ENCODE measurements at regions not wholly inside any gene's neighbourhood (a gene's known extent, or its start where the extent isn't known, plus 50 kb on each side); places are given as distances from the start of the nearest gene placed in this dataset.
"Not testable (repeated sequence)": the region's sequence is repeated elsewhere in the genome, so short reads cannot be mapped to it uniquely, and the experiment has no call there.

DNA sequence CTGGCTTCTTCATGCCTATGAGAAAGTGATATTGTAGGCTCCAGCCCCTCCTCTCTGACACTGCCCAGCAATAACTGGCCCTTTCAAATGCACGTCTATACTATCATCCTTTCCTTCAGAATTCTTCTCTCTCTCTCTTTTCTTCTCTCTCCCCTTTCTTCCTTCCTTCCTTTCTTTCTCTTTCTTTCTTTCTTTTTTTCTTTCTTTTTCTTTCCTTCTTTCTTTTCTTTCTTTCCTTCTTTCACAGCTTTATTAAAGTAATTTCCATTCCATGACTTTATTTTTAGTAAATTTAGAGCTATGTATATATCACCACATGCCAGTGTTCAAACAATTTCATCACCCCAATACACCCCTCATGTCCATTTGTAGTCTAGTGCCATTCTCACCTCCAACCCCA lies 302.1 kb downstream of the RPAP3 start:
- POLR2A ChIA-PET = no interaction called here
- no peaks in the 10 kb centered on the region for H3K36me3 ChIP-seq (ENCODE audit: control insufficient read depth in 2 of 2, insufficient read depth in 1 of 2, low read length in 2 of 2)
- H3K27ac ChIP-seq (ENCODE audit: extremely low read depth, low read depth, low read length) = no peak overlapping the region
- no peak overlapping the region for H3K4me3 ChIP-seq (ENCODE audit: low read depth, low read length)
- H3K9me3 ChIP-seq (ENCODE audit: control insufficient read depth, insufficient read depth, low read depth, low read length) = no peaks in the 10 kb centered on the region
- TF ChIP-seq ZNF404 (tag by site-specific recombination; IDR thresholded peaks at IDR 0.05) (no peak), ZNF366 (tag by site-specific recombination; conservative IDR thresholded peaks at IDR 0.05) (peak; percentile 51; the same call in 1 of the 2 replicates), ZNF433 (tag by site-specific recombination; IDR thresholded peaks at IDR 0.05; ENCODE audit: low read depth) (no peak), ZNF548 (tag by site-specific recombination; IDR thresholded peaks at IDR 0.05) (no peak), ZBTB17 (tag by site-specific recombination; IDR thresholded peaks at IDR 0.05) (no peak), ZNF514 (tag by site-specific recombination; IDR thresholded peaks at IDR 0.05) (no peak), ZNF140 (tag by site-specific recombination; IDR thresholded peaks at IDR 0.05) (no peak), ZNF112 (tag by site-specific recombination; IDR thresholded peaks at IDR 0.05) (no peak)
- no peaks in the 10 kb centered on the region for H3K4me1 ChIP-seq (ENCODE audit: control insufficient read depth, insufficient read depth, low read length)
- CTCF ChIA-PET = interaction anchor here (0.7 to 1.6 kb wide), 3 partner anchors 143 to 334 kb away, joined by 3 to 6 read pairs (median 4); no protein-coding TSS in a partner anchor

DNA sequence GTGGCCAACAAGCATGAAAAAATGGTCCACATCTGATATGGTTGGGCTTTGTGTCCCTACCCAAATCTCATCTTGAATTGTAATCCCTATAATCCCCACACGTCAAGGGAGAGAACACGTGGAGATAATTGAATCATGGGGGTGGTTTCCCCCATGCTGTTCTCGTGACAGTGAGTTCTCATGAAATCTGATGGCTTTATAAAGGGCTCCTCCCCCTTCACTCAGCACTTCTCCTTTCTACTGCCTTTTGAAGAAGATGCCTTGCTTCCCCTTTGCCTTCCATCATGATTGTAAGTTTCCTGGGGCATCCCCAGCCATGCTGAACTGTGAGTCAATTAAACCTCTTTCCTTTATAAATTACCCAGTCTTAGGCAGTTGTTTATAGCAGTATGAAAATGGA lies 304.6 kb downstream of the RPAP3 start:
- H3K4me1 ChIP-seq (ENCODE audit: control insufficient read depth, insufficient read depth, low read length); H3K4me3 ChIP-seq (ENCODE audit: low read depth, low read length); POLR2A ChIA-PET; H3K27ac ChIP-seq (ENCODE audit: extremely low read depth, low read depth, low read length); H3K9me3 ChIP-seq (ENCODE audit: control insufficient read depth, insufficient read depth, low read depth, low read length); H3K36me3 ChIP-seq (ENCODE audit: control insufficient read depth in 2 of 2, insufficient read depth in 1 of 2, low read length in 2 of 2): not testable (repeated sequence)
- CTCF ChIA-PET = interaction anchor here (0.6 kb wide), 1 partner anchor 55 kb away, joined by 3 read pairs; no protein-coding TSS in a partner anchor
- TF ChIP-seq, protein P1, sequence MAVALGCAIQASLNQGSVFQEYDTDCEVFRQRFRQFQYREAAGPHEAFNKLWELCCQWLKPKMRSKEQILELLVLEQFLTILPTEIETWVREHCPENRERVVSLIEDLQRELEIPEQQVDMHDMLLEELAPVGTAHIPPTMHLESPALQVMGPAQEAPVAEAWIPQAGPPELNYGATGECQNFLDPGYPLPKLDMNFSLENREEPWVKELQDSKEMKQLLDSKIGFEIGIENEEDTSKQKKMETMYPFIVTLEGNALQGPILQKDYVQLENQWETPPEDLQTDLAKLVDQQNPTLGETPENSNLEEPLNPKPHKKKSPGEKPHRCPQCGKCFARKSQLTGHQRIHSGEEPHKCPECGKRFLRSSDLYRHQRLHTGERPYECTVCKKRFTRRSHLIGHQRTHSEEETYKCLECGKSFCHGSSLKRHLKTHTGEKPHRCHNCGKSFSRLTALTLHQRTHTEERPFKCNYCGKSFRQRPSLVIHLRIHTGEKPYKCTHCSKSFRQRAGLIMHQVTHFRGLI (tag by site-specific recombination; IDR thresholded peaks at IDR 0.05) = 0 out of 2 replicates have a peak, but pooled peaks have one; percentile 27

DNA sequence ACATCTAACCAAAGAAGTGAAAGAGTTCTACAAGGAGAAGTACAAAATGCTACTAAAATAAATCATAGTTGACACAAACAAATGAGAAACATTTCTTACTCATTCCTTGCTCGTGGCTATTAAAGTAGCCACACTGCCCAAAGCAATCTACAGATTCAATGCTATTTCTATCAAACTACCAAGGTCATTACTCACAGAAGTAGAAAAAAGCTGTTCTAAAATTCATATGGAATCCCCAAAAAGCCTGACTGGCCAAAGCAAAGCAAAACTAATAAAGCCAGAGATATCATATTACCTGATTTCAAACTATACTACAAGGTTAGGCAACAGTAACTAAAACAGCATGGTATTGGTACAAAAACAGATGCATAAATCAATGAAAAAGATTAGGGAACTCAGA lies 305.6 kb downstream of the RPAP3 start:
- TF ChIP-seq ZNF555 (tag by site-specific recombination; conservative IDR thresholded peaks at IDR 0.05) (no peak), SP7 (tag by site-specific recombination; IDR thresholded peaks at IDR 0.05) (no peak), ZNF530 (tag by site-specific recombination; IDR thresholded peaks at IDR 0.05; ENCODE audit: low read depth) (no peak), ZFHX2 (tag by site-specific recombination; conservative IDR thresholded peaks at IDR 0.05) (no peak), GLI4 (tag by site-specific recombination; IDR thresholded peaks at IDR 0.05) (no peak), ZFP69B (tag by site-specific recombination; IDR thresholded peaks at IDR 0.05) (no peak), ZNF335 (tag by site-specific recombination; conservative IDR thresholded peaks at IDR 0.05) (no peak), SALL2 (tag by site-specific recombination; IDR thresholded peaks at IDR 0.05; ENCODE audit: borderline replicate concordance) (no peak), ZNF560 (tag by site-specific recombination; IDR thresholded peaks at IDR 0.05; ENCODE audit: borderline replicate concordance) (no peak), GFI1B (tag by site-specific recombination; IDR thresholded peaks at IDR 0.05) (no peak)
- TF ChIP-seq, protein P2, sequence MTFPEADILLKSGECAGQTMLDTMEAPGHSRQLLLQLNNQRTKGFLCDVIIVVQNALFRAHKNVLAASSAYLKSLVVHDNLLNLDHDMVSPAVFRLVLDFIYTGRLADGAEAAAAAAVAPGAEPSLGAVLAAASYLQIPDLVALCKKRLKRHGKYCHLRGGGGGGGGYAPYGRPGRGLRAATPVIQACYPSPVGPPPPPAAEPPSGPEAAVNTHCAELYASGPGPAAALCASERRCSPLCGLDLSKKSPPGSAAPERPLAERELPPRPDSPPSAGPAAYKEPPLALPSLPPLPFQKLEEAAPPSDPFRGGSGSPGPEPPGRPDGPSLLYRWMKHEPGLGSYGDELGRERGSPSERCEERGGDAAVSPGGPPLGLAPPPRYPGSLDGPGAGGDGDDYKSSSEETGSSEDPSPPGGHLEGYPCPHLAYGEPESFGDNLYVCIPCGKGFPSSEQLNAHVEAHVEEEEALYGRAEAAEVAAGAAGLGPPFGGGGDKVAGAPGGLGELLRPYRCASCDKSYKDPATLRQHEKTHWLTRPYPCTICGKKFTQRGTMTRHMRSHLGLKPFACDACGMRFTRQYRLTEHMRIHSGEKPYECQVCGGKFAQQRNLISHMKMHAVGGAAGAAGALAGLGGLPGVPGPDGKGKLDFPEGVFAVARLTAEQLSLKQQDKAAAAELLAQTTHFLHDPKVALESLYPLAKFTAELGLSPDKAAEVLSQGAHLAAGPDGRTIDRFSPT (tag by site-specific recombination; IDR thresholded peaks at IDR 0.05) = no peak
- TF ChIP-seq, protein P3, sequence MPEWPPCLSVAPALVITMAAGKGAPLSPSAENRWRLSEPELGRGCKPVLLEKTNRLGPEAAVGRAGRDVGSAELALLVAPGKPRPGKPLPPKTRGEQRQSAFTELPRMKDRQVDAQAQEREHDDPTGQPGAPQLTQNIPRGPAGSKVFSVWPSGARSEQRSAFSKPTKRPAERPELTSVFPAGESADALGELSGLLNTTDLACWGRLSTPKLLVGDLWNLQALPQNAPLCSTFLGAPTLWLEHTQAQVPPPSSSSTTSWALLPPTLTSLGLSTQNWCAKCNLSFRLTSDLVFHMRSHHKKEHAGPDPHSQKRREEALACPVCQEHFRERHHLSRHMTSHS (tag by site-specific recombination; IDR thresholded peaks at IDR 0.05) = no peak
- TF ChIP-seq, protein P4, sequence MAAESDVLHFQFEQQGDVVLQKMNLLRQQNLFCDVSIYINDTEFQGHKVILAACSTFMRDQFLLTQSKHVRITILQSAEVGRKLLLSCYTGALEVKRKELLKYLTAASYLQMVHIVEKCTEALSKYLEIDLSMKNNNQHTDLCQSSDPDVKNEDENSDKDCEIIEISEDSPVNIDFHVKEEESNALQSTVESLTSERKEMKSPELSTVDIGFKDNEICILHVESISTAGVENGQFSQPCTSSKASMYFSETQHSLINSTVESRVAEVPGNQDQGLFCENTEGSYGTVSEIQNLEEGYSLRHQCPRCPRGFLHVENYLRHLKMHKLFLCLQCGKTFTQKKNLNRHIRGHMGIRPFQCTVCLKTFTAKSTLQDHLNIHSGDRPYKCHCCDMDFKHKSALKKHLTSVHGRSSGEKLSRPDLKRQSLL (tag by site-specific recombination; IDR thresholded peaks at IDR 0.05) = no peak
- ChIA-PET POLR2A (no interaction called here), CTCF (interaction anchor here (0.6 to 1.0 kb wide), 3 partner anchors 9 to 368 kb away, joined by 3 to 4 read pairs (median 3); no protein-coding TSS in a partner anchor)
- Histone ChIP-seq H3K36me3 (ENCODE audit: control insufficient read depth in 2 of 2, insufficient read depth in 1 of 2, low read length in 2 of 2) (no peaks in the 10 kb centered on the region), H3K27ac (ENCODE audit: extremely low read depth, low read depth, low read length) (no peak overlapping the region), H3K4me1 (ENCODE audit: control insufficient read depth, insufficient read depth, low read length) (no peaks in the 10 kb centered on the region), H3K9me3 (ENCODE audit: control insufficient read depth, insufficient read depth, low read depth, low read length) (no peaks in the 10 kb centered on the region), H3K4me3 (ENCODE audit: low read depth, low read length) (no peak overlapping the region)
